ENCODE measurements at regions not wholly inside any gene's neighbourhood (a gene's known extent, or its start where the extent isn't known, plus 50 kb on each side); places are given as distances from the start of the nearest gene placed in this dataset.

DNA sequence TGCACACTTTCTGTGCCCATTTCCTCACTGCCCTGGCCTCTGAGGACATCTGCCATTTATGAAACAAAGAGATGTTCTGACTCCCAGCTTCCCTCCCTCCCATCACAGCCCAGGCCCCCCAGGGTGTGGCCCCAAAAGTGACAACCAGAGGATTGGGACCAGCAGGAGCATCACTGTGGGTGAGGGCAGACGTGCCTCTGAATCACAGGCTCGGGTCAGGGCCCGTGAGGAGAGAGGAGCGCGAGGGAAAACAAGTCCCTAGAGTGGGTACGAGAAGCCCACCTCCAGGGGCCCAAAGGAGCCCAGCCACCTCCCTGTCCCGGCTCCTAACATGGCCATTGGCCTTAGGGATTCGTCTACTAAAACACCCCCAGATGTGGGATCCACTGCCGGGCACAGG, 138.0 kb upstream of the FSTL4 start:
- no peak for DNase-seq
- Mint-ChIP-seq H3K4me3 (no peak overlapping the region), H3K36me3 (no peaks in the 10 kb centered on the region), H3K4me1 (ENCODE audit: low read depth) (no peaks in the 10 kb centered on the region), H3K27ac (no peak overlapping the region), H3K9me3 (no peaks in the 10 kb centered on the region), H3K27me3 (peaks cover 11% of the 10 kb centered on the region)
- POLR2A ChIA-PET, result no interaction called here
- intact Hi-C loops (cut with micrococcal nuclease), result no loop called here
- CTCF ChIA-PET, result no interaction called here

DNA sequence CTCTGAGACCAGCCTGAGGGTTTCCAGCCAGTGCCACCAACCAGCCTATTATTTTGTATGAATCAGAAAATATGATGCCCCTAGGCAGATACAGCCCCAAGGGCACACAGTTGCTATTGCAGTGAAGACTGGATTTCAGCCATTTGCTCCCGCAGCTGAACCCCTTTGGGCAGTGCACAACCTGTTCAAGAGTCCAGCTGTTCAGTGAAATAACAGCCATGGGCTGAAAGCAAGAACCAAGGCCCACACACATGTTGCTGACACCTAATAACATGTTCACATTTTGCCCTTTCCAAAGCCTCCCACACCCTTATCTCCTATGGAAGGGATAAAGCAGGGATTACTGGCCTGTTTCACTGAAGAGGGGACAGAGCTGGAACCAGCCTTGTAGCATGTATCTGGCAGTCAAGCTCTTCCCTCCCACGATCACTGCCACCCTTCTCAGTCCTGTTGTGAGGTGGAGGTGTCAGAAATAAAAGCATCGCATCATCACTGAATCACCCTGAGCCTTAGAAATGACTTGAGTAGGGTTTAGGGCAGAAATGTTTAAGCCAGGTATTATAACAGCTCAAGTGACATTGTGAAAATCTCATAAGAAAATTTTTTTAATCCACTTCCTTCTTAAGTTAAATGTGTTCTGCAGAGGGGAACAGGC, 137.1 kb upstream of the FSTL4 start:
- intact Hi-C loops (cut with micrococcal nuclease), result loop anchor here (5.0 kb wide), 1 partner anchor 52 kb away; no protein-coding TSS in a partner anchor
- Mint-ChIP-seq H3K27me3 (peaks cover 6% of the 10 kb centered on the region), H3K4me1 (ENCODE audit: low read depth) (no peaks in the 10 kb centered on the region), H3K4me3 (no peak overlapping the region), H3K27ac (no peak overlapping the region), H3K36me3 (no peaks in the 10 kb centered on the region), H3K9me3 (no peaks in the 10 kb centered on the region)
- POLR2A ChIA-PET, result no interaction called here
- CTCF ChIA-PET, result no interaction called here
- peak; percentile 38 for DNase-seq

DNA sequence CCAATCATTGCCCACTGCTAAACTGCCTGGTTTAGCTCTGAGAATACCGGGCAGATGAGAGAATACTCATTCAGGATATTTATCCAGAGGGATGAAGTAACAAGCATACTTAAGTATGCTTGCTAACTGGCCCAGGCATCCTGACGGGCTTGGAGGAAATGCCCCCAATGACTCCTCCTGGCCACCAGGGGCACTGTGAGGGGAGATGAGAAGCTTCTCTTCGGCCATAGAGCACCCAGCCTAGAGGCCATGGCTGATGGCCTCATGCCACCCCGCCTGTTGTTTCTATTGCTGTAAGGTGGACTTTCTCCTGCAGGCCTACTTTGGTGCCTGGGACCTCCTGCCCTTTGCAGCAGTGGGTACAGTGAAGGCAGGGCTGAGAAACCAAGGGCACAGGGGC, 134.5 kb upstream of the FSTL4 start:
- Mint-ChIP-seq H3K27ac (no peak overlapping the region), H3K36me3 (no peaks in the 10 kb centered on the region), H3K9me3 (no peaks in the 10 kb centered on the region), H3K4me3 (no peak overlapping the region), H3K4me1 (ENCODE audit: low read depth) (no peaks in the 10 kb centered on the region), H3K27me3 (peaks cover 7% of the 10 kb centered on the region)
- peak; percentile 43 for DNase-seq
- ChIA-PET CTCF (interaction anchor here (0.6 to 1.0 kb wide), 3 partner anchors 20 to 122 kb away, joined by 3 to 4 read pairs (median 3); no protein-coding TSS in a partner anchor), POLR2A (no interaction called here)
- intact Hi-C loops (cut with micrococcal nuclease), result loop anchor here (5.0 kb wide), 1 partner anchor 50 kb away; no protein-coding TSS in a partner anchor

DNA sequence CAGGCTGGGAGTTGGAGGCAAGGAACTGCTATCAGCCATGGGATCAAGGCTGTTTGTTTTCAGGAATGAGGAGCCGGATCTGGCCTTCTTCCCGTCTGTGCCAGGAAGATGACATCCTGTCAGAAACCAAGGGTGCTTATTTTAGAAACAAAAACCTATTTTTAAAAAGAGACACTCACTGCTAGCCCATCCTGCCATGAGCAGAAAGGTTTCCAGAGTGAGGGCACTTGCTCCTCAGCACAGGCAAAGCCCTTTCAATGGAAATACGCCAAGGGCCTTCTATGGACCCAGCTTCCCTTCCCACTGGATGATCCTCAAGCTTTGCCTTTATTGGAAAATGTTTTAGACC, 132.6 kb upstream of the FSTL4 start:
- no peak for DNase-seq
- Mint-ChIP-seq H3K9me3 (no peaks in the 10 kb centered on the region), H3K27me3 (peaks cover 6% of the 10 kb centered on the region), H3K4me1 (ENCODE audit: low read depth) (no peaks in the 10 kb centered on the region), H3K36me3 (no peaks in the 10 kb centered on the region), H3K4me3 (no peak overlapping the region), H3K27ac (no peak overlapping the region)
- intact Hi-C loops (cut with micrococcal nuclease), result loop anchor here (5.0 kb wide), 1 partner anchor 48 kb away; no protein-coding TSS in a partner anchor
- ChIA-PET POLR2A (no interaction called here), CTCF (no interaction called here)

DNA sequence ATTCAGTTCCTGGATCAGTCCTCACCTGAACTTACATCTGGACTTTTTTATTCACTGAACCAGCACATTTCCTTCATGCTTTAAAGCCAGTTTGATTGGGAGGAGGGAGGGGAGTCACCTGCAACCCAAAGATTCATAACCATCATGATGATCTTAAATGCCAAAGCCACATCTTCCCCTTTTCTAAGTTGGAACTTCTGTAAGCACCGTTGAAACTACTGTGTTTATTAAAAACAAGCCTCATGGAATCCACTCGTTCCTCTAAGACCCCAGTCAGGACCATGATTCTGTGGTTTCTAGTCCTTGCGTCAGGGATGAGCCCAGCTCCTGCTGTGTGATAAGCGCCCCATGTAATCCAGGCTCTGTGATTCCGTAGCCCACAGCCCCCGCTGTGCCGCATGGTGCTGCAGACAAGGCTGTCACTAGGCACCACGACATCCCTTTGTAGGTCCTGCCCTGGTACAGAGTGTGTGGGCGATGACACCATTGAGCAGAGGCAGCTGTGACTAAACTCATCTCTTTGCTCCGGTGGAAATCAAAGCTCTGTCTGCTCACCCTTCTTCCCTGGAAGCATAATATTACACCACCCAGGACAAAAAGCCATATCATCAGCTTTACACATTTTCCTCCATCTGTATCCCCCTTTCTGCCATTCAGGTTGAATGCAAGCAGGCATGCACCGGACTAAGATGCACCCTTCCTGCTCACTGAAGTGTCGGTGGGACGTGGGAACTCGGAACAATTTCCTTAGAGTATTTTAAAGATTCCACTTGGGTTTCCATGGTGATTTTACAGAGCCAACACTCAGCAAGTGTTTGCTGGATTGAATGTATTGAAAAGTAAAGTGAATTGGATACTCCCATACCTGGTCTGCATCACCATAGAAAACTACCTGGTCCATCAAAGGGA, 132.0 kb upstream of the FSTL4 start:
- Mint-ChIP-seq H3K4me1 (ENCODE audit: low read depth) (no peaks in the 10 kb centered on the region), H3K4me3 (no peak overlapping the region), H3K27me3 (peaks cover 6% of the 10 kb centered on the region), H3K27ac (no peak overlapping the region), H3K36me3 (no peaks in the 10 kb centered on the region), H3K9me3 (no peaks in the 10 kb centered on the region)
- ChIA-PET CTCF (interaction anchor here (0.9 kb wide), 1 partner anchor 322 kb away, joined by 3 read pairs; no protein-coding TSS in a partner anchor), POLR2A (no interaction called here)
- intact Hi-C loops (cut with micrococcal nuclease), result no loop called here
- DNase-seq, result peak; percentile 13

DNA sequence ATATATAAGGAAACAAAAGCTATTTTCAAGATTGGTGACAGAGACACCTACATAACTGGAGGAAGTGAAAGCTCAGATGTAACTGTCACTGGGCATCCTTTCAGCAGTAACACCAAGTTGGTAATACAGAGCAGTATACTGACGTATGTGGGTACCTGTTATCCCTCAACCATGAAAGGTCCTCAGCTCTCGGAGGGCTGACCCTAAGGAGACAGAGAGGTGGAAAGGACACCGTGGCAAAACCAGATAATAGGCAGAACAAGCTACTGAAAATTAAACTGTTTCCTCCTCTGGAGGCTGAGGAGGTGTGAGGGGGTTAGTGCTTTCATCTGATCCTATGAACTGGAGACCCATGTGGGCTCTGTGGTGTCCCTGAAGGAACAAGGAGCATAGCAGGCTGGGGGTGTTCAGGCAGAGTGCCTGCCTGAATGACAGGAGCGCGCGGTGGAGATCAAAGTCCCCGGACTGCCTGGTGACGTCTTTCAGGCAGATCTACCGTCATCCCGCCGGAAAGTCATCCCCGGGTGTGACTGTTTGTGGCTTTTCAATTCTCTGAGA, 130.2 kb upstream of the FSTL4 start:
- no peaks in the 10 kb centered on the region for H3K36me3 Mint-ChIP-seq
- no peaks in the 10 kb centered on the region for H3K9me3 Mint-ChIP-seq
- intact Hi-C loops (cut with micrococcal nuclease), result no loop called here
- no peak overlapping the region for H3K27ac Mint-ChIP-seq
- ChIA-PET POLR2A (no interaction called here), CTCF (interaction anchor here (1.0 kb wide), 1 partner anchor 15 kb away, joined by 3 read pairs; no protein-coding TSS in a partner anchor)
- H3K4me3 Mint-ChIP-seq, result no peak overlapping the region
- no peaks in the 10 kb centered on the region for H3K4me1 Mint-ChIP-seq (ENCODE audit: low read depth)
- H3K27me3 Mint-ChIP-seq, result peaks cover 6% of the 10 kb centered on the region
- DNase-seq, result no peak

DNA sequence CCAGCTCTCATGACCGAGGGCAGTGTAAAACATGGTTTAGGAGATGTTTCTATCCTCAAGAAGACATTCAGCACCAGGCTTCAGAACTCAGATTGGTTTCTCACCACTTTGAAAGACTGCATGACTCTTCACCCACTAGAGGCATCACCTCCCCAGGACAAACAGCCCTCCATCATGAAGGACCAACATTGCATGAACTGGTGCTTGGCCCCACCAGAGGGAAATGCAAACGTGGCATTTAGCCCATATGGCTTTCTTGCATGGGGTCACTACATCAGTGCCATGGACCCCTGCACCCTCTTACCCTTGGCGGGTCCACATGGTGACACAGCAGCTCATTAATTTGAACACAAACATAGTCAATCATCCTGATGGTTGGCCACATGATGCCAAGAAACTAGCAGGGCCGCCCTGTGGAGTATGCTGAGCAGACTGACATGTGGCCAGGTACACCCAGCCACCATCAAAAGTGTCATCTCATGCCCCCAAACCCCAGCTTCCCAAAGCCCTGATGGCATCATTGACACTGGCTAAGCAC, 129.5 kb upstream of the FSTL4 start:
- Mint-ChIP-seq H3K4me3 (no peak overlapping the region), H3K27me3 (peaks cover 6% of the 10 kb centered on the region), H3K36me3 (no peaks in the 10 kb centered on the region), H3K4me1 (ENCODE audit: low read depth) (no peaks in the 10 kb centered on the region), H3K27ac (no peak overlapping the region), H3K9me3 (no peaks in the 10 kb centered on the region)
- no peak for DNase-seq
- POLR2A ChIA-PET, result no interaction called here
- CTCF ChIA-PET, result no interaction called here
- intact Hi-C loops (cut with micrococcal nuclease), result no loop called here

DNA sequence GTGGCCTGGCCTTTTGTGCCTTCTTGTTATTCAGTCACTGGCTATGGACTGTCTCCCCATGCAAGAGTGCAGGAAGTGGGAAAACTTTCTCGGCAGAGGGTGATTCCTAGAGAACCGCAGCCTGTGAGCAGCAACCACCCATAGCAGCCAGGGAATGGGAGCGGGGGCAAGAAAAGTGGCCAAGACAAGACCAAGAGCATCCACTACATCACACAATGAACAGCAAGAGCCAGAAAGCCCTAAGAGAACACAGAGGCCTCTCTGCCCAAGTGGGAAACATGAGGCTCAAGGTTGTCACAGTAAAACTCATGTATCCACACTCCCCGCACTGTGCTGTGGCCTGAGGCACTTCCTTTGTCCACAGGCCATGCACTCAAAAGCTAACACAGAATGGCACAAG, 129.1 kb upstream of the FSTL4 start:
- ChIA-PET CTCF (no interaction called here), POLR2A (no interaction called here)
- no peak overlapping the region for H3K4me3 Mint-ChIP-seq
- H3K4me1 Mint-ChIP-seq (ENCODE audit: low read depth), result no peaks in the 10 kb centered on the region
- H3K27me3 Mint-ChIP-seq, result peaks cover 6% of the 10 kb centered on the region
- H3K27ac Mint-ChIP-seq, result no peak overlapping the region
- intact Hi-C loops (cut with micrococcal nuclease), result no loop called here
- no peaks in the 10 kb centered on the region for H3K9me3 Mint-ChIP-seq
- no peak for DNase-seq
- H3K36me3 Mint-ChIP-seq, result no peaks in the 10 kb centered on the region

DNA sequence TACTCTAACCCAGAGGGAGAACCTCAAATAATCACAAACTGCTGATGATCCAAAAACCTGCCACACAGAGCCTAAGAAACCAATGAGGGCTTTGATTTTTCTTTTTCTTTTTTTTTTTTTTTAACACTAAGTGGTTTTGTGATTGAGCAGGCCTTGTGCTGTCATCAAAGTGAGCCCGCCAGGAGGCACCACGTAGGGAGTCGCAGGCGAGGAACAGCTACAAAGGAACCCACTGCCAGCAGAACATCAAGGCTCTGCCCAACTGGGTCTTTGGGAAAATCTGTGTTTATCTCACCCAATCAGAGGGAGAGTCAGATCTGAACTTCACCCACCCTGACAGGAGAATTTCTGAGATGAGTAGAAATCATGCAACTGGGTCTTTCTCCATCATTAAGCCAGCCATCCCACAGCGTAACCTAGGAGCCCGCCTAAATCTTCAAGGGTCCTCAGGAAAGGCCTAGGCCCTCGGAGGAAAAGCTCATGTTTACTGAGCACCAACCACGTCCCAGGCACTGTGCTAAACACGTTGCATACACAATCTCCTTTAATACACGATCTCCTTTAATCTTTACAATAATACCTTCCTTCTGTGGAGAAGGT, 126.9 kb upstream of the FSTL4 start:
- H3K4me1 Mint-ChIP-seq (ENCODE audit: low read depth), result no peaks in the 10 kb centered on the region
- CTCF ChIA-PET, result no interaction called here
- H3K27me3 Mint-ChIP-seq, result peaks cover 4% of the 10 kb centered on the region
- no peak overlapping the region for H3K27ac Mint-ChIP-seq
- H3K9me3 Mint-ChIP-seq, result no peaks in the 10 kb centered on the region
- no peaks in the 10 kb centered on the region for H3K36me3 Mint-ChIP-seq
- POLR2A ChIA-PET, result no interaction called here
- no peak overlapping the region for H3K4me3 Mint-ChIP-seq
- no peak for DNase-seq
- intact Hi-C loops (cut with micrococcal nuclease), result no loop called here

DNA sequence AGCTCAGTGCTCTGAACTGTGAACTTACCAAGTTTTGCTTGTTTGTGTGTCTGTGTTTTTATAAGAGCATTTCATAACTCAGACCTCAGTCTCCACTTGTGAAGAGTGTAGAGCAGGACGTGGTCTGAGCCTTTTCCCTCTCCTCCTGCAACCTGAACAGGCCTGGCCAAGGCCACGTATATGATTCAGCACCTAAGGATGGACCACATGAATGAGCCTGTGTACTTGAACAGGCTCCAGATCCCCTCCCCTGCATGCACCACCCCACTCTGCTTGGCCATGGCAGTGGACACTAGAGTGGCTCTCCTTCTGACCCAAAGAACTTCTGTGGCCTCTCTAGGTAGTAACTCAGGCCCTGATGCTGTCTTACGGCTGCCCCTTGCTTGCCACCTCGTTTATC, 125.9 kb upstream of the FSTL4 start:
- Mint-ChIP-seq H3K27me3 (peaks cover 4% of the 10 kb centered on the region), H3K4me1 (ENCODE audit: low read depth) (no peaks in the 10 kb centered on the region), H3K36me3 (no peaks in the 10 kb centered on the region), H3K4me3 (no peak overlapping the region), H3K27ac (no peak overlapping the region), H3K9me3 (no peaks in the 10 kb centered on the region)
- intact Hi-C loops (cut with micrococcal nuclease), result no loop called here
- no peak for DNase-seq
- ChIA-PET CTCF (interaction anchor here (0.6 kb wide), 1 partner anchor 224 kb away, joined by 3 read pairs; no protein-coding TSS in a partner anchor), POLR2A (no interaction called here)

DNA sequence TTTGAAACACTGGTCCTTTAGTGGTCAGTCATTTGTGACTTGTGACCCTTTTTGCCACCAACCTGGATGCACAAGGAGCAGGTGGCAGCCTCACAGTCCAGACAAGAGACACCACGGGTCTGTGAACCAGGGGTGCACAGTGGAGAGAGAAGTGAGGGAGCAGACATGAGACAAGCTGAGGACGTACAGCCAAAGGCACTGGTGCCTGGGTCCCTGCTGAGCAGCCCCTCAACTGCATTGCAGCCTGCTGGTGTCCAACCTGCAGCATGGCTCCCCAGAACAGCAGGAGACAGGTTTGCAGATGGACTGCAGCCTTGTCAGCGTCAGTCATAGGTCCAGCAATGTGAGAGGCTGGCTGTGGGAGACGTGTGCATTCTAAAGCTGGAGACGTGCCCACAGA, 124.2 kb upstream of the FSTL4 start:
- Mint-ChIP-seq H3K27ac (no peak overlapping the region), H3K4me3 (no peak overlapping the region), H3K4me1 (ENCODE audit: low read depth) (no peaks in the 10 kb centered on the region), H3K36me3 (no peaks in the 10 kb centered on the region), H3K27me3 (peaks cover 3% of the 10 kb centered on the region), H3K9me3 (no peaks in the 10 kb centered on the region)
- POLR2A ChIA-PET, result no interaction called here
- intact Hi-C loops (cut with micrococcal nuclease), result no loop called here
- CTCF ChIA-PET, result no interaction called here
- no peak for DNase-seq

DNA sequence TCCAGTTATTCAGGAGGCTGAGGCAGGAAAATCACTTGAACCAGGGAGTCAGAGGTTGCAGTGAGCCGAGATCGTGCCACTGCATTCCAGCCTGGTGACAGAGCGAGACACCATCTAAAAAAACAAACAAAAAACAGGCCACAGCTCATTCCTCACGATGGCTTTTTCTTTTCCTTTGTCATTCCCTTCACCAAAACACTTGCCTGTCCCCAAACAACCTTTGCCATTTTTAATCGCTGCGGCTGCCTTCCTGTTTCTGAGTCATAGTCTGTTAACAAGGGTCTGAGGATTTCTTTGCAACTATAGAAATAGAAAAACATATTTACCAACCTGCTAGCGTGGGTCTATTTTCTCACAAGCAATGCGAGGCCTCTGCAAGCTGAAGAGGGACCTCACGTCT, 123.0 kb upstream of the FSTL4 start:
- Mint-ChIP-seq H3K9me3 (no peaks in the 10 kb centered on the region), H3K27ac (no peak overlapping the region), H3K4me1 (ENCODE audit: low read depth) (no peaks in the 10 kb centered on the region), H3K27me3 (peaks cover 2% of the 10 kb centered on the region), H3K4me3 (no peak overlapping the region), H3K36me3 (no peaks in the 10 kb centered on the region)
- CTCF ChIA-PET, result no interaction called here
- DNase-seq, result no peak
- intact Hi-C loops (cut with micrococcal nuclease), result no loop called here
- POLR2A ChIA-PET, result no interaction called here

Measured in activated CD4-positive, alpha-beta memory T cell treated with anti-CD3 and anti-CD28 coated beads for 36 hours (primary cell).